RWPE1 (cell line): ENCODE measurements at regions not wholly inside any gene's neighbourhood (a gene's known extent, or its start where the extent isn't known, plus 50 kb on each side); places are given as distances from the start of the nearest gene placed in this dataset.

ENCODE experiments used
- CTCF ChIA-PET: fragments of 350-600 bp; sonication (Branson Sonifier 250); formaldehyde crosslinking; extraction: SDS; loops from one replicate; lab custom pipeline; 2021; lab: Yijun Ruan, JAX
- POLR2A ChIA-PET: fragments of 400-600 bp; formaldehyde crosslinking; extraction: SDS; loops from one replicate; lab custom pipeline; 2020; ENCODE audit warnings: antibody characterized with exemption; ENCODE audit not compliant: low non-redundant PET; lab: Yijun Ruan, JAX
- DNase-seq: peaks from one replicate; pipeline ENCODE4 v3.0.0; 2012; ENCODE audit warnings: low spot score
- H3K27ac ChIP-seq: fragments of 450-650 bp; 2 replicates; pipeline ENCODE4 v1.5.1; 2017
- CTCF ChIP-seq: fragments of 450-650 bp; conservative IDR thresholded peaks from 2 replicates; pipeline ENCODE4 v1.5.1; 2017; ENCODE audit warnings: low read depth, mild to moderate bottlenecking

GRCh38 chr3:30346933-30347320, 259.5 kb upstream of the TGFBR2 start:
- peak overlapping the region; percentile 73 for H3K27ac ChIP-seq
- CTCF ChIA-PET: no interaction called here
- no peak for TF ChIP-seq CTCF
- DNase-seq: no peak
- POLR2A ChIA-PET: no interaction called here

- ChIA-PET POLR2A (no interaction called here), CTCF (no interaction called here)
- H3K27ac ChIP-seq: no peak overlapping the region
- no peak for TF ChIP-seq CTCF
- peak; percentile 71 for DNase-seq
Measured at GRCh38 chr3:30347679-30348216, 258.7 kb upstream of the TGFBR2 start.

GRCh38 chr3:30349507-30349906, 256.9 kb upstream of the TGFBR2 start:
- CTCF ChIA-PET: no interaction called here

GRCh38 chr3:30350011-30350410, 256.4 kb upstream of the TGFBR2 start:
- TF ChIP-seq CTCF: no peak
- POLR2A ChIA-PET: no interaction called here
- no peak overlapping the region for H3K27ac ChIP-seq
- DNase-seq: no peak
- CTCF ChIA-PET: no interaction called here

More at GRCh38 chr3:30349507-30349906, 256.9 kb upstream of the TGFBR2 start:
- DNase-seq: no peak
- no peak for TF ChIP-seq CTCF
- no peak overlapping the region for H3K27ac ChIP-seq
- POLR2A ChIA-PET: no interaction called here

- TF ChIP-seq CTCF: no peak
- ChIA-PET POLR2A (no interaction called here), CTCF (no interaction called here)
- no peak for DNase-seq
- no peak overlapping the region for H3K27ac ChIP-seq
Measured at GRCh38 chr3:30350901-30351300, 255.5 kb upstream of the TGFBR2 start.

- TF ChIP-seq CTCF: no peak
- no peak overlapping the region for H3K27ac ChIP-seq
- no peak for DNase-seq
- ChIA-PET CTCF (no interaction called here), POLR2A (no interaction called here)
Measured at GRCh38 chr3:30352410-30353318, 253.7 kb upstream of the TGFBR2 start.
